ENCODE measurements at regions not wholly inside any gene's neighbourhood (a gene's known extent, or its start where the extent isn't known, plus 50 kb on each side); places are given as distances from the start of the nearest gene placed in this dataset.

DNA sequence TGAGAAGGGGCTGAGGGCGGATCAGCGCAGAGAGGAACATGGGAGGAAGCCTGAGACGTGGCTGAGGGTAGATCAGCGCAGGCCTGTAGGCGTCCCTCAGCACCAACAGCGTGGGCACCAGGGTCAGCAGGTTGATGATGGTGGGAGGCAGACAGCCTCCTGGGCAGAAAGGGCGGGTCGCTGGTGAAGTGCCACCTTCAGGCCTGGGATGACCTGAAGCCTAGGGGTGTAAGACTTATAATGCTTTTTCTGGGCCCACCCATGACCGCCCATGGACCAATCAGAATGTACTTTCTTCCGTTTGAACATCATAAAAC is 462.1 kb downstream of the TBC1D32 start:
- Histone ChIP-seq H3K27me3 (ENCODE audit: control insufficient read depth, insufficient read depth, low read length) (no peaks in the 10 kb centered on the region), H3K4me3 (ENCODE audit: low read depth, low read length) (no peak overlapping the region), H3K36me3 (ENCODE audit: control insufficient read depth, insufficient read depth, low read length) (no peaks in the 10 kb centered on the region)
- TF ChIP-seq, protein P1, sequence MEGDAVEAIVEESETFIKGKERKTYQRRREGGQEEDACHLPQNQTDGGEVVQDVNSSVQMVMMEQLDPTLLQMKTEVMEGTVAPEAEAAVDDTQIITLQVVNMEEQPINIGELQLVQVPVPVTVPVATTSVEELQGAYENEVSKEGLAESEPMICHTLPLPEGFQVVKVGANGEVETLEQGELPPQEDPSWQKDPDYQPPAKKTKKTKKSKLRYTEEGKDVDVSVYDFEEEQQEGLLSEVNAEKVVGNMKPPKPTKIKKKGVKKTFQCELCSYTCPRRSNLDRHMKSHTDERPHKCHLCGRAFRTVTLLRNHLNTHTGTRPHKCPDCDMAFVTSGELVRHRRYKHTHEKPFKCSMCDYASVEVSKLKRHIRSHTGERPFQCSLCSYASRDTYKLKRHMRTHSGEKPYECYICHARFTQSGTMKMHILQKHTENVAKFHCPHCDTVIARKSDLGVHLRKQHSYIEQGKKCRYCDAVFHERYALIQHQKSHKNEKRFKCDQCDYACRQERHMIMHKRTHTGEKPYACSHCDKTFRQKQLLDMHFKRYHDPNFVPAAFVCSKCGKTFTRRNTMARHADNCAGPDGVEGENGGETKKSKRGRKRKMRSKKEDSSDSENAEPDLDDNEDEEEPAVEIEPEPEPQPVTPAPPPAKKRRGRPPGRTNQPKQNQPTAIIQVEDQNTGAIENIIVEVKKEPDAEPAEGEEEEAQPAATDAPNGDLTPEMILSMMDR (IDR thresholded peaks at IDR 0.05; ENCODE audit: insufficient read depth, low read depth, low read length) = no peak
- ChIA-PET POLR2A (no interaction called here), CTCF (no interaction called here)
- DNase-seq (ENCODE audit: low read depth) = no peak

DNA sequence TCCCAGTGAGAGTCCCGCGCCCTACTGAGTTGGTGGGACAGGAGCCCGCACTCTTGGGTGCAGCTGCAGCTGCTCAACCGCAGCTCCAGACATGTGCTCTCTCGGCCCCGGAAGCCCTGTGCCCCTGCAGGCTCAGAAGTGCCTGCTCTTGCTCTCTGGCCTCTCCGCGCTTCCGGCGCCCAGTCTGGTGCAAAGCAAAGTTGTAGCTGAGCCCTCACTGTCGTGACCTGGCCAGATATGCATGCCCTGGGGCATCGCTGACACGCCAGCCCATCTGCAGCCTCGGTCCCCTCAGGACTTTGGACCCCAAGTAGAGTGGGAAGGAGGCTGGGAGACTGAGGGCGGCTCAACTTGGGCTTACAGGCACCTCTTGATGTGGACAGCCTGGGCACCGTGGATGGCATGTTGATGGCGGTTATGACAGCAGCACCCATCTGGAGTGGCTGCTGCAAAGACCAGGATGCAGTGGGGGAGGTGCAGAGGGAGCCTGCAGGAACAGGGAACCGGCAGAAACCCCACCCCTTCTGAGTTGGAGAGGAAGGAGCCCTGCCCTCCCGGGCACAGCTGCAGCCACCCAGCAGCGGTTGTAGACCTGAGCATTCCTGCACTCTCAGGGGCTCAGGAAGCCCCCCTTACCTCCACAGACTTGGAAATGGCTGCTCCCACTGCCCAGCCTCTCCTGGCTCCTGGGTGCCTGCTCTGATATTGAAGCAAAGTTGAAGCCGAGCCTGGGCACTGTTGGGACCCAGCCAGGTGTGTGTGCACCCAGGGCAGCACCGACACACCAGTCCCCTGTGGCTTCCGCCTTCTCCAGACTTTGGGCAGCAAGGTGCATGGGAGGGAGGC is 462.6 kb downstream of the TBC1D32 start:
- H3K36me3 ChIP-seq (ENCODE audit: control insufficient read depth, insufficient read depth, low read length) = no peaks in the 10 kb centered on the region
- CTCF ChIA-PET = no interaction called here

DNA sequence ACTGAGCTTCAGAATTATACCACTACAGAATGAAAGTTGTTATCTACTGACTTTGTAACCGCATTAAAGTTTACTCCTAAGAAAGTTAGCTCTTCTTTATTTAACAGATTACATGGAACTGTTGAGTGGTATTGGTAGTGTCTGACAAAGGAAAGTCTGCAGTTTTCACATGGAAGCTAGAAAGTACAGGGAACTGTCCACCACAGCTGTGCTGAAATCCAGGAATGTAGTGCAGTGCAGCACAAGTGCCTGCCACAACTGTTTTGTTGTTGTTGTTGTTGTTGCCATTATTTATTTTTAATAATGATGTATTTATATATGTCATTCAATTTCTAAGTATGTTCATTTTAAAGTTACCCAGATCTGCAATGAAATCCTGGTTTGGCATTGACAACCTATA is 464.9 kb downstream of the TBC1D32 start:
- ChIA-PET POLR2A (no interaction called here), CTCF (interaction anchor here (0.6 kb wide), 1 partner anchor 1740 kb away, joined by 4 read pairs; no protein-coding TSS in a partner anchor)
- no peaks in the 10 kb centered on the region for H3K36me3 ChIP-seq (ENCODE audit: control insufficient read depth, insufficient read depth, low read length)
- no peak for DNase-seq (ENCODE audit: low read depth)
- no peak overlapping the region for H3K4me3 ChIP-seq (ENCODE audit: low read depth, low read length)
- no peaks in the 10 kb centered on the region for H3K27me3 ChIP-seq (ENCODE audit: control insufficient read depth, insufficient read depth, low read length)
- TF ChIP-seq, protein P1 (IDR thresholded peaks at IDR 0.05; ENCODE audit: insufficient read depth, low read depth, low read length) = no peak

More for the DNA sequence above, 462.6 kb downstream of the TBC1D32 start:
- no peak for DNase-seq (ENCODE audit: low read depth)
- no peak overlapping the region for H3K4me3 ChIP-seq (ENCODE audit: low read depth, low read length)
- TF ChIP-seq, protein P1 (IDR thresholded peaks at IDR 0.05; ENCODE audit: insufficient read depth, low read depth, low read length) = no peak
- H3K27me3 ChIP-seq (ENCODE audit: control insufficient read depth, insufficient read depth, low read length) = no peaks in the 10 kb centered on the region
- POLR2A ChIA-PET = no interaction called here

DNA sequence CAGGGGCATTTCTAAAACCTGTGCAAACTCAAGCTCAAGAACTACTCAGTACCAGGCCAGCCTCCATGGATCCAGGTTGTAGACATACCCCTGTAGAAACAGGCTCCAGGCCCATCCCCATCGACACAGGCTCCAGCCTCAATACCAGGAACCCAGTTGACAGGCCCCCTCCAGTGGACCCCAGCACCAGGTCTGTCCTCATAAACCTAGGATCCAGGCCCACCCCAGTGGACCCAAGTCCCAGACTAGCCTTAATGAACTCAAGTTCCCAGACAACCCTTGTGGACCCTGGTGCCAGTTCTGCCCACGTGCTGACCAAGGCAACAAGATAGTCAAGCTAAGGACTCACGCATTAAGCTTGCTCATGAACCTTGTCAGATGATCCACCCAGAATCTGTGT is 476.9 kb downstream of the TBC1D32 start:
- TF ChIP-seq, protein P1 (IDR thresholded peaks at IDR 0.05; ENCODE audit: insufficient read depth, low read depth, low read length) = no peak
- ChIA-PET CTCF (interaction anchor here (1.2 kb wide), 1 partner anchor 21 kb away, joined by 3 read pairs; no protein-coding TSS in a partner anchor), POLR2A (no interaction called here)
- no peaks in the 10 kb centered on the region for H3K36me3 ChIP-seq (ENCODE audit: control insufficient read depth, insufficient read depth, low read length)
- H3K4me3 ChIP-seq (ENCODE audit: low read depth, low read length) = no peak overlapping the region
- no peak for DNase-seq (ENCODE audit: low read depth)
- H3K27me3 ChIP-seq (ENCODE audit: control insufficient read depth, insufficient read depth, low read length) = no peaks in the 10 kb centered on the region

DNA sequence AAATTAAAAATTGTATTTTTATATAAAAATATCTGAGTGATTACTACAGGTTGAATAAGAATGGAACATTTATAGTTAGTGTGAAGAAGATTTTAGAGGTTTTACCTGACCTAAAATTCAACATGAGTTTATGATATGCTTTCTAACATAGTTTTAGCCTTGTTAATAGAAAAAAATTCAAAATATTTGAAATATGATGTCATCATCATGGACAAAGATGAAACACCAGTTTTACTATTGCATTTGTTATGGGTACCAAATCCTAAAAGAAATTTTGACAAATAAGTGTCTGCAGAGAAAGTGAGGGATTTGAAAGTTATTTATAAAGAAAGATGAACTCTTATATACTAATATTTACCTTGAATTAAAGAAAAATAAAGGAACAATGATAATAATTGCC is 479.7 kb downstream of the TBC1D32 start:
- ChIA-PET CTCF (no interaction called here), POLR2A (no interaction called here)
- TF ChIP-seq, protein P1 (IDR thresholded peaks at IDR 0.05; ENCODE audit: insufficient read depth, low read depth, low read length) = no peak
- Histone ChIP-seq H3K4me3 (ENCODE audit: low read depth, low read length) (no peak overlapping the region), H3K27me3 (ENCODE audit: control insufficient read depth, insufficient read depth, low read length) (no peaks in the 10 kb centered on the region), H3K36me3 (ENCODE audit: control insufficient read depth, insufficient read depth, low read length) (no peaks in the 10 kb centered on the region)
- no peak for DNase-seq (ENCODE audit: low read depth)
